Dedifferentiated amniotic fluid mesenchymal stem cell (primary cell): ENCODE measurements at regions not wholly inside any gene's neighbourhood (a gene's known extent, or its start where the extent isn't known, plus 50 kb on each side); places are given as distances from the start of the nearest gene placed in this dataset.
"Not testable (repeated sequence)": the region's sequence is repeated elsewhere in the genome, so short reads cannot be mapped to it uniquely, and the experiment has no call there.

ENCODE experiments used
- DNase-seq: peaks from one replicate; pipeline ENCODE4 v3.0.0-alpha.2; 2016; ENCODE audit errors: extremely low spot score

DNA sequence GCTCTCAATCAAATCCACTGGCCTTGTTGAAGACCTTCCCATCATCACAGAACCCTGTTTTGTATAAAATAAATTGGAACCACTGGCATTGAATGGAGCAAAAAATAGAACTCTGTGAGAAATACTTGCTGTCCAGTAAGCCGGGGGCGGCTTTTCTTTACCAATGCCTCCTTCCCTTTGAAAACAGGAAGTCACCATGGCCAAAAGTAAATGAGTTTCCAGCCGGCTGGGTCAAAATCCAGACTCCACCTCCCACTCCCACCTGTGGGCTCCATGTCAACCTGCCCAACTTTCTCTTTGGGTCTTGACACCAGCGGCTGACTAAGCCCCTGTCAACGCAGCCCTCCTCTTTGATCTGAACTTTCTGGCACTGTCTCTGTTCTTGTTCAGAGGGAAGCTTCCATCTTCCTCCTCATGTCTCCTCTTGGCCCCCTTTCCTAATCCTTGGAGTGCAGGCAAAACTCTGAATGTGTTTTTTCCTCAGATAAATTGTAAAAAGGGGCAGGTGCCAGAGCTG lies 95.2 kb downstream of the TFAP2C start:
- no peak for DNase-seq

DNA sequence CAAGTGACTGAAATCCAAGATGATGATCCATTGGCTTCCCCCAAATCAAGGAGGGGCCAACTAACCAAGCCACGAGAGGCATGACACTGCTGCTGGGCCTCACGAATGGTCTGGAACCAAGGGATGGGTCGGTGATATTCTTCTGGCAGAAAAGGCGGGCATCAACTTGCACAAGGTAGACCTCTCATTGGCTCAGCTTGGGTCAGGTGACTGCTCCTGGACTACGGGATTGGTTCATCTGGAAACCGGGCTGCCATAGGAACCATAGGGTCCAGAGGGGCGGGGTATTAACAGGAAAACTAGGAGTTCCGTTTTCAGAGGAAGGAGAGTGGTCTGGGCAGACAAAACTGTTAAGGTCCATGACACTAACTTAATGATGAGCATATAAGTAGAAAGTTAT lies 100.9 kb downstream of the TFAP2C start:
- DNase-seq = no peak

DNA sequence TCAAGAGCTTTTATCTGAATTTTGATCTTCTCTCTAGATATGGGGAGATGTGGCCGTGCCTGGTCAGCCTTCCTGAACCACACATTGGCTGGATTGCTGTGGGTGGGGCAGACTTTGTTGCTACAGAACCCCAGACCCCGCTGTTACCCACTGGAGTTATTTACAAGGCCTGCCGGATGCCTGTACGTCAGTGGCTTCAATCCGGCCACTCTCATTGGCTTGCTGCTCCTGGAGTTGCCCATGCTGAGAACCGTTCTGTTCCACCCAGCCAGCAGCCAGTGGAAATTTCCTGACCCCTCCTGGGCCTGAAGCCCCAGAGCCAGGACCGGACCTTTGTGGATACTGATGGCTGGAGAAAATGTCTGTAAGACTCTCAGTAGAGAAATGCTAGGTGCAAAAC lies 101.9 kb downstream of the TFAP2C start:
- DNase-seq = no peak

DNA sequence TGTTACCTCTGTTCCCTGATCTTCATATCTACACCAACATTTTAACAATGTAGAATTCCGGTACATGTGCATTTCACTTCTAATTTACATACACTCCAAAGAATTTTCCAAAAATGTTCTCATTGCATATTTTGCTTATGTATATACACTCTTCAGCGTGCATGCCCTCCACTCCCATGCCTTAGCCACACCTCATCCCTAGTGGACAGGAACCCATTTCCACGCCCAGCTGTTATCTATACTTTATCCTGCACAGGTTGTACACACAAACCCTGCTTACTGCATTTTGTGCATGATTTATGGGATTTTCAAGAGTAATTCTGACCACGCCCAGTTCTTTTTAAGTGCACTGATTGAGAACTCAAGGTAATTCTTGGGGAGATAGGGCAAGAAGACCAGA lies 102.4 kb downstream of the TFAP2C start:
- no peak for DNase-seq

DNA sequence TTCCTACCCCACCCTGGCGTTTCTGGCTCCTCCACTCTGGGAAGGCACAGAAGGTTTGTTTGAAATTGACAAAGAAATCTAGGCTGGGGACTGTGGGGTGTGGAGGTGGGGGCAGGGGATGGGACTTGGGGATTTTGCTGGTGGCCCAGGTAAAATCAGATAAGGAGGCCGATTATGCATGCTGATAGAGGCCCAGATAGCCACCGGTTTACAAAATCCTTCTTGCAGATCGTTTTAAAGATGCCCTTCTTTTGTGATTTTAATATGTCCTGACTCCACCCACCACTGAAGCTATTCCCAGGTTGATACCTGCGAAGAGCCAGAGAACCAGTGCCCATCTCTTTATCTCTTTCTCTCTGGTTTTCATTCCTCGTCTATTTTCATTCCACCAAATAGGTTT lies 104.9 kb downstream of the TFAP2C start:
- DNase-seq = no peak

DNA sequence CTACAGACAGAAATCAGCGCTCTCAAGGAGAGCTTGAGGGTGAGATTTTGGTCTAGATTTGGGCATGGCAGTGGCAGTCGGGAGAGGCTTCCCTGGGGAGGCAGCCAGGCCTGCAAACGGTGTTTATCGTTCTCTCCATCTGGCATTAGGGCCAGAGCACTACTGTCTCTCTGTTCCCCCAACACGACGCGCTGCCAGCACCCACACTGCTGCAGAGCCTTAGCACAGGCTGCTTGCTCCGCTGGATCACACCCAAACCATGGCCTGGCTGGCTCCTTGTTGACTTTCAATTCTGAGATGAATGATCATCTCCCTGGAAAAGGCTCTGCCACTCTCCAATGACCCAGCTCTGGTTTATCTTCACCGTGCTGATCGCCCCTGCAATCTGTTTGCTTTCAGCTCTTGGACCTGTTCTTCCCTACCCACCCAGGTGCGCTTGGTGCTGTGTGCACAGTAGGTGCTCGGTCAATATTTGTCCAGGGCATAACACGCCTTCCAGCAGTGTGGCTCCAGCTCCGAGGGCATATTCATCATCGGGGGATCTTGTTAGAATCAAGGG lies 106.1 kb downstream of the TFAP2C start:
- no peak for DNase-seq

DNA sequence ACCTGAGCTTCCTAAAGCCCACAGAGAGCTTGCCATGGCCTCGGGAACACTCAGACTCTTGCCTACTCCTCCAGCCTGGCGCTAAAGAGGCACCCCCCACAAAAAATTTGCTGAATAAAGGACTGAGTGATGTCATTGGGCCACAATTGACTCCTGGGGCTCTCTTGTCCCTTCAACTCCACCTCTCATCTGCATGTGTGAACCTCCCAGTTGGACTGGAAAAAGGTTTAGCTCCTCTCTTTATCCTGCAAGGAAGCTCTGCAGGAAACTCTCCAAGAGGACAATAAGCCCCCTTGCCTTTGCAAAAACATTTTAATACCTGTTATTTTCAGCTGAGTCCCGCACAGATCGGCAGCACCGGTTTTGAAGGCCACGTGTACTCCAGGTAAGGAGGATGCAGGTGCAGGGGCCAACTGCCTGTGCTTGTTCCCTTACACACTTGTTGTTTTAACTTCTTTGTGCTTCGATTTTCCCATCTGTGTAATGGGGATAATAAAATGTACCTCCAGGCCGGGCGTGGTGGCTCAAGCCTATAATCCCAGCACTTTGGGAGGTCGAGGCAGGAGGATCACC lies 107.3 kb downstream of the TFAP2C start:
- no peak for DNase-seq

DNA sequence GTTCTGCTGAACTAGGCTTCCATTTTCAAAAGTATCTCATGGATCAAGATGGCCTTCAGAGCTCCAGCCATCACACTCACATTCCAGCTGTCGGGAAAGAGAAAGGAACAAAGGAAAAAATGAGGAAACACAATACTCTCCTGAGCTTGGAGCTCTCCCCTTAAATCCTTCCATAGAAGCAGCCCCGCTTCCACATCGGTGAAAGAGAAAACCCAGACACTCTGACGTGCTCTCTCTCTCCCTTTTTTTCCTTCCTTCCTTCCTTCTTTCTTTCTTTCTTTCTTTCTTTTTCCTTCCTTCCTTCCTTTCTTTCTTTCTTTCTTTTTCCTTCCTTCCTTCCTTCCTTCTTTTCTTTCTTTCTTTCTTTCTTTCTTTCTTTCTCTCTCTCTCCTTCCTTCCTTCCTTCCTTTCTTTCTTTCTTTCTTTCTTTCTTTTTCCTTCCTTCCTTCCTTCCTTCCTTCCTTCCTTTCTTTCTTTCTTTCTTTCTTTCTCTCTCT lies 115.3 kb downstream of the TFAP2C start:
- not testable (repeated sequence) for DNase-seq

DNA sequence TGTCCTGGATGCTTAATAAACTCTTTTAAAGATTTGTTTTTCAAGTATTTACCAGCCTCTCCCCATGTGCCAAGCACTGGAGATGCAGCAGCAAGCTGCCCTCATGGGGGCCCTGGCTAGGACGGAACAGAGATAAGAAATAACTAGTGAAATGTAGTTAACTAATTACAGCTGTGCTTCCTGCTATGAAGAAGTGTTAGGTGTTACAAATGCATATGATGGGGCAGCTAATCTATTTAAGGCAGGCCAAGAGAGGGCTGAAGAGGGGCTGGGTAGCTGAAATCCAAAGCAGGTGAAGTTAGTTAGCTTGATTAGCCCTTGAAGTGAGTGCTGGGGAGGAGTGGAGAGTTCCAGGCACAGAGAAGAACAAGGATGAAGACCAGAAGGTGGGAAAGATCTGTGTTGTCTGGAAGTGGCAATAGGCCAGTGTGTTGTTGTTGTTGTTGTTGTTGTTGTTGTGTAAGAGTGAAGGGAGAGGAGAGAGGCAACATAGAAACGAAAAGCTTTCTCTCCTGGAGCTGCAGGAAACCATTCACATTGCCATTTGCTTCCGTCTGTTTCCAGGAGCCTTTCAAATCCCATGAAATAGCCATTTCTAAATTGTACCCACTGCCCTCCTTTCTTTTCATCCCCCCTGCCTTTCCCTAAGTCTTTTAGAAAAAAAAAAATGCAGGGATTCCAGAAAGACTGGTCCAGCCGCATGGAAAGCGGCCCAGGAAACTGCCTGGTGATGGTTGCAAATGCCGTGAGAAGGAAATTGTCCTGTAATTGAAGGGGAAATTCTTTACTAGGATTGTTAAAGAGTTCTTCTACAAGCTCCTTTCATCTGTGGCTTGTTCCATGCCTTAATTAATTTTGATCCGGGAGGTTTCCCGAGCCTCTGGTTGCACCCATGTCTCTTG lies 119.6 kb downstream of the TFAP2C start:
- no peak for DNase-seq

DNA sequence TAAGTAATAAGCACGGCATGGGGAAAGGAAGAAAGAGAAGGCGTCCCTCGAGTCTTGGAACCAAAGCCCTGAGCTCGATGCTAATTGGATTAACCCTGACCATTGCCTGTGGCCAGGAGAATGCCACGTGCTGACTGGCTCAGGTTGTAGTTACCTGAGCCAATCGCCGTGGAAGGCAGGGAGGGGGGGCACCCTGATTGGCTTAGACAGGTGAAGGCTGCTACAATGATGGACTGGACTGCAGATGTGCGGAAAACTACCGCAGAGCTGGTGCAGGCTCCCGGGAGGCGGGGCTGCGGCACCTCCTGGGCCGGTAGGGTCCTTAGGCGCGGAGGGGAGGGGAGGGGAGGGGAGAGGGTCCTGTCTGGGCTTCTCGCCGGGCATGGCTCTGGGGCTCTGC lies 121.3 kb downstream of the TFAP2C start:
- DNase-seq = no peak

DNA sequence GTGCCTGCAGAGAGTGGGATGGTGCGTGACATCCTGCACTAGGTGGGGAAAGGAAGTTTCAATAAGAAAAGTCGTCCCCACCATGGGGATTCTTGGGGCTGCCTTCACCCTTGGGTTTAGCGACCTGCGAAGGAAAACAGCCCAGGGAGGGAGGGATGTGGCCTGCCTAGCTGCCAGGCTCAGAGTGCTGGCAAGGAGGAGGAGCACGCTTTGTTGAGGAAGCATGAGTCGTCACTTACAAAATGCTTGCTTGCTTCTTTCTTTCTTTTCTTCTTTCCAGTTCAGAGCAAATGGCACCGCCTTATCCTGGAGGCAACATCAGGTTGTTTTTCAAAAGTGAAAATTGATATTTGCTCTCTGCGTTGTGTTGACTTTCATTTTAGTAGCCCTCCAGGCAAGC lies 123.2 kb downstream of the TFAP2C start:
- DNase-seq = peak; percentile 27

DNA sequence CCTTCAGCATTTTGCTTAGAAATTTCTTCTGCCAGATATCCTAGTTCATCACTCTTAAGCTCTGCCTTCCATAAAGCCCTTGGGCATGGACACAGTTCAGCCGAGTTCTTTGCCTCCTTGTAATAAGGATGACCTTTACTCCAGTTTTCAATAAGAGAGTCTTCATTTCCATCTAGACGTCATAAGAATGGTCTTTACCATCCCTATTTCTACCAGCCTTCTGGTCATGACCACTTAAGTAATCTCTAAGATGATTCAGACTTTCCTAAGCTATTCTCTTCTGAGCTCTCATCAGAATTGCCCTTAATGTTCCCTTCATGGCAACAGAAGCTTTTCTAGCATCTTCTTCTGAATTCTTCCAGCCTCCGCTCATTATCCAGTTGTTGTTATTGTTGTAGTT lies 126.1 kb downstream of the TFAP2C start:
- no peak for DNase-seq

DNA sequence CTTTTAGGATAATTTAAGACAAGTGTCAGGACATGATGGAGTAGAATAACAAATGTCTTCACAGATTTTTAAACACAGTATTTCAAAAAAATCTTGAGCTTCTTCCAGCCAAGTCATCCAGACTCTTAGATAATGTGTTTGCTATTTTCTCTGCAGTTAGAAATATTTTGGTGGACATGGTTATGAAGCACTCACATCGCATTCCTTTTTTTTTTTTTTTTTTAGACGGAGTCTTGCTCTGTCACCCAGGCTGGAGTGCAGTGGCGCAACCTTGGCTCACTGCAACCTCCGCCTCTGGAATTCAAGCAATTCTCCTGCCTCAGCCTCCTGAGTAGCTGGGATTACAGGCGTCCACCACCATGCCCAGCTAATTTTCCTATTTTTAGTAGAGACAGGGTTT lies 127.6 kb downstream of the TFAP2C start:
- not testable (repeated sequence) for DNase-seq

DNA sequence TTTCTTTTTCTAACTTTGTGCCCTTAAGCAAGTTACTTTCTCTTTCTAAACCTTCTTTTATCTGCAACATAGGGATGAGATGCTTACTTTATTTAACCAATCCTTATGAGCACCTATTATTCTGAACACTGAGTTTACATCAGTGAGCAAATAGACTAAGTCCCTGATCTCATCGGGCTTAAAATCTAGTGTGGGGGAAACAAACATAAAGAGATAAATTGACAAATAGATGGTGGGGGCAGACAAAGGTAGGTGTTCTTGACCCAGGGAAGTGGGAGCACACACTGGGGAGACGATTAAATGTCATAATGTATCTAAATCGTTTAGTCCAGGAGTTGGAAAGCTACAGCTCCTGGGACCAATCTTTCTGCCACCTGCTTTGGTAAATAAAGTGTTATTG lies 129.6 kb downstream of the TFAP2C start:
- DNase-seq = no peak

DNA sequence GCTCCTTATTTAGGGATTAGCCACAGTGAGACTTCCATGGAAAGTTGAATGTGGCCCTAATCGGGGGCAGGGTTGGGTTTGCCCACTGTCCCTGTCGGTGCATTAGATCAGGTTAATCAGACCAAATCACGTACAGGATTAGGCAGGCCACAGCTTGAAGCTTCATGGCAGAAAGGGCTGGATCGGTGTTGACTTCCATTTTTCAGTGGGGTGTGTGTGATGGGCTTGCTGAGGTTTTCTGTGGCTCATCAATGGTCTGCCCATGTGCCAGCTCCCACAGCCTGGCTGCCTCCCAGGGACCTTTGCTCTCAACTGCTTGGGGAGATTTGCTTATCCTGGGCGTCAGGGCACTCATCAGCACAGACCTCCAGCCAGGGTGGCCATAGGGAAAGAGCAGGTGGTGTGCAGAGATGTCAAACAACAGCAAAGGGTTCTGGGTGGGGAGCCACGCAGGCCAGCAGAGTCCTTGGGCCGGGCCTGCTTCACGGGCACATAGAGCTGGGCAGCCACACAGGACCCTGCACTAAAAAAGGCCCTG lies 130.7 kb downstream of the TFAP2C start:
- no peak for DNase-seq

DNA sequence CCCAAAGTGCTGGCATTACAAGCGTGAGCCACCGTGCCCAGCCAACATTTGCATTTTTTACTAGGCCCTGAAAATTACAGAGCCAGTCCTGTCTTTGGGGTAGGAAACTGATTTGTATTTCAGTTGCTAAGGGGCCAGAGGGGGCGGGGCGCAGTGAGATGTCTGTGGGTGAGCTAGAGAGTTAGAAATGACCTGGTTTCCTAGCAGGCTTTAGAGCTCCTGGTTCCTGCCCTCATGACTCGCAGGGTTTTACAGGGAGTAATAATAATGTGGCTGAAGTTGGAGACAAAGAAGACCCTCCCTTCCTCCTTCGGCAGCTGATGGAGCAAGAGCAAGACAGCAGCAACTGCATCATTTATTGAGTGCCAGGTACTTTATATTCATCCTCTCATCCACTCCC lies 131.5 kb downstream of the TFAP2C start:
- DNase-seq = no peak

DNA sequence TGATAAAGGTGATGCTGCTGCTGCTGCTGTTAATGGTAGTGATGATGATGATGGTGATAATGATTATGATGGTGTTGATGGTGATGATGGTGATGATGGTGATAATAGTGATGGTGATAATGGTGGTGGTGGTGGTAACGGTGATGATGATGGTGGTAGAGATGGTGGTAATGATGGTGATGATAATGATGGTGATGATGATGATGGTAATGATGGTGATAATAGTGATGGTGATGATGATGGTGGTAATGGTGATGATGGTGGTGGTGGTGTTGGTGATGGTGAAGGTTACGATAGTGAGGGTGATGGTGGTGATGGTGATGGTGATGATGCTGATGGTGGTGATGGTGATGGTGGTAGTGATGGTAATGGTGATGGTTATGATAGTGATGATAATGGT lies 132.3 kb downstream of the TFAP2C start:
- no peak for DNase-seq

DNA sequence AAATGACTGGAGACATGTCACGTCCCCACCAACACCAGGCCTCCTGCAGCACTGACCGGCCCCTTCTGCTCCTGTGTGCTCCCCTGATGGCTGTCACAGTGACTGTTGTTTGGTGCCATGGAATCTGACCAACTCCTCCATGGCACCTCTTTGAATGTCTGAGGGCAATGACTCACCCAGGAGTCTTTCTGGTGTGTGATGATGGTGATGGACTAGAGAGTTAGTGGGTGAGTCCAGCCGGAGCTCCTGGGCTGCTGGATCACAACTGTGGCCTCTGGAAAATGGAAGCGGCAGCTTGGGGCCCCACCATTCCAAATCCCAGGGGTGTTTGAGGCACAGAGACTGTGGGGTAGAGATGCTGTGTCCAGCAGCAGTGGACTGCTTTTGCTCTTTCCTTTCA lies 133.3 kb downstream of the TFAP2C start:
- DNase-seq = no peak

DNA sequence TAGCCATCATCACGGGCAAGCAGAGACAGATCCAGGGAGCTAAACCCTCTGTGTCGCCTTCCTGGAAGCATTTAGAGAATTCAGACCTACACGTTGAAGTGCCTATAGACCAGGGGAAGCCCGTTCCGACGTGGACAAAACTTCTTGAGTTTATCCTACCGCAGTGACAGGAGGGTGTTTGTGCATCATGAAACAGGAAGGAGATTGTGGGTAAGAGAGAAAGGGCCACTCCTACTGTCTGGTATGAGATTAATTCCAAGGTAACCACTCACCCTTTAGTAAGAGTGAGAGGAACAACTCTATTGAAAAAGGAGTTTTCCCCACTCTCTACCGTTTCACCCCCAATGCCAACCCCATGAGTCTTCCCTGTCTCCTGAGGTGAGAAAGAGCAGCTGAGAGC lies 133.7 kb downstream of the TFAP2C start:
- no peak for DNase-seq

DNA sequence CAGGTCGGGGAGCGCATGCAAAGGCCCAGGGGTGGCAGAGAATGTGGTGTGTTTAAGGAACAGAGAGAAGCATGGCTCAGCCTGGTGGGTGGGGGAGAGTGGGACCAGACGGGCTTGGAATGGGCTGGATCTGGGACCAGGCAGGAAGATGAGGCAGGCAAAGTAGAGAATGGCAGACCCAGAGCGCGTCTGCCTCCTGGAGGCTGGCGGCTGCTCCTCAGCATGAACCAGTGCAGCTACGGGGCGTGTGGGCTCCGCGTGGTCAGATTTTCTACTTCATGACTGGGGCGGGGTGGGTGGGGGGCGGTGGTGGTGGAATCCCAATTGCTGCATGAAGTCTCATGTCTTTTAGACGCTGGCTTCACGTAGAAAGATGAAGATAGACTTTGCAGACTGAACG lies 135.6 kb downstream of the TFAP2C start:
- no peak for DNase-seq

DNA sequence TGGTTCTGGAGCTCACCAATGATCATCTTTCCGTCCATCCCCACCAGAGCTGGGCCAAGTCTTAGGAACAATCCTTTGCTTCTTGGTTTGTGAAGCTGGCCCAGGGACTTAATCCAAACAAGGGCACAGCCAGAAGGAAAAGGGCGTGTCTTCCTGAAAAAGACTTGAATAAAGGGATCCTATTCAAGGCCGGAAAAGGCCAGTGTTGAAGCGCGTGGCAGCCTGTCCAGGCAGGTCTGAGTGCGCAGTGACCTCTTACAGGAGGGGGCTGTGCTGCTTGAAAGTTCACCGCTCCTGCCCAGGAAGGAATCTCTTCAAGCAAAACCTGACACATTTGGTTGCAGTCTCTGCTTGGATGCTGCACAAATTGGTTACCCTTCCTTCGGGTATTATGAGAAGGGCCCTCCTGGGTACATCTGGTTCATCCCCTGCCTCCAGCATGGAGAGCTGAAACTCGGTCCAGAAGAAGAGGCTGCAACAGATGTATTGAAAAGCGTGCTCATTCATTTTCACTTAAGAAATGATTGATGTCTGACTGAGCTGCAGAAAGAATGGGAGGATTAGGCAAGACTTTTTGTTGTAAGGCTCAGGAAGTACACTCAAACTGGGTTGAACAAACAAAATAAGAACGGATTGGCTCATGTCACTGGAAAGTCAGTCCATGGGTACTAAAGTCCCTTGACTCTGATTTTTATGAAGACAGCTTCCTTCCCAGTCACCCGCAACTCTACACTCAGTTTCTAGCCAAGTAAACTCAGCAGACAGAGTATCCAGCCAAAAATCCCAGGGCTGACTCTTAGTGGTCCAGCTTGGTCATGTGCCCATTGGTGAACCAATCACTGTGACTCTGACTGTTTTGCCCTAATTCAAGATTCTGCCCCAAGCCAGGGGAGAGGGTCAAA lies 136.3 kb downstream of the TFAP2C start:
- no peak for DNase-seq

DNA sequence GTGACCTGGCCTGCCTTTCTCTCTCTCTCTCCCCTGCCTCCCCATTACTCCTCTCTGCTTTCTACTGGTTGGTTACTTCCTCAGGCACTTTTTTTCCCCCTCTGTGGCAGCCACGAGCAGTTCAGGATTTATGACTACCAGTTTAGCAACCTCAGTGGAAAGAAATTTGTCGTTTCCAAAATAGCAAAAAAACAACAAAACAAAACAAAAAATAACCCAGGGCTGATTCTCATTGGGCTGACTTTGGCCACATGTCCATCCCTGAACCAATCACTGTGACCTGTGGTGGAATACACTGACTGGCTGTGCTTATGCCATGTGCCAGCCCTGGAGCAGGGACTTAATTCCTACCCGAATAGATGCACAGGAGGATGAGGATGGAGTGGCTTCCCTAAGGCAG lies 137.4 kb downstream of the TFAP2C start:
- no peak for DNase-seq
